Nucleus accumbens (tissue), 56 donors: ENCODE measurements at regions not wholly inside any gene's neighbourhood (a gene's known extent, or its start where the extent isn't known, plus 50 kb on each side); places are given as distances from the start of the nearest gene placed in this dataset.
A peak's percentile ranks its signal among the peaks of the same experiment; 100 is the strongest.

Source experiments
- DNase-seq, 56 donors: peaks; one replicate each; lab custom pipeline; 2025; lab: John Stamatoyannopoulos, UW

DNA sequence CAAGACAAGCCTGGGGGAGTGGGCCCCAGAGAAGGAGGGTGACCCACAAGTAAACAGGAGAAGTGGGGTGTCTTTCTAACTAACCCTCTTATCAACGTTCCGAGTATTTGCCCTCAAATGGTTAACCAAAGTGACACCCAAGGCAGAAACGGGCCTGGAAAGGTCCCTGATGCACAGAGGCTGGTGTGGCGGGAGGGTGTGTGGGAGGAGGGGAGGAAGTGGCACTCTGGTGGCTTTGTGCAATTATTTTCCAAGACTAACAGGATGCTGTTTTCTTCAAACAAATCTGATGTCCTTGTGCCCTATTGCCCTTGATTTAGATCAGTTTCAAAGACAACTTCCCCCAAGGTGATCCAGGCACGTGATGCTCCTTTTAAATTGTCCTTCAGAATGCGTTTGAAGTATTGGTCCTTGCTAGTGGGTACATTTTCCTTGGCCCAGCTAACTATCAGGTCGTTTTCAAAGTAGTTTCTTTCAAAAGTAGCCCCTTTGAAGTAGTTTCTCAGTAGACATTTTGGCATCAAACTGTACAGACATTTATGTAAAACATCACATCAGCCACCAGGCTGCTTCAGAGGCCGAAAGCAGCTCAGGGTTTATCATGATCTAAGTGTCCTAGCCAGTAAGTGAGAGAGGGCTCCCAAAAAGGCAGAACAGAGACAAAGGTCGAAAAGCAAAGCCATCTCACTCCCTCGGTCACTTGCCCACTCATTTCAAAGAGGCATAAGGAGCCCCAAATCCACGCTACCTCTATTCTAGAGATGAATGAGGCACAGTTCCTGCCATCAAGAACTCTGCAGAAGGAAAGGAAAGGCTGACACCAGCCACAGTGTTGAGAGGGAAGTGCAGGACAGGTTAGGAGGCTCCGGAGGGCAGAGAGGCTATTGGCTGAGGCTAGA lies 371.1 kb upstream of the ID2 start:
- no peak for DNase-seq

DNA sequence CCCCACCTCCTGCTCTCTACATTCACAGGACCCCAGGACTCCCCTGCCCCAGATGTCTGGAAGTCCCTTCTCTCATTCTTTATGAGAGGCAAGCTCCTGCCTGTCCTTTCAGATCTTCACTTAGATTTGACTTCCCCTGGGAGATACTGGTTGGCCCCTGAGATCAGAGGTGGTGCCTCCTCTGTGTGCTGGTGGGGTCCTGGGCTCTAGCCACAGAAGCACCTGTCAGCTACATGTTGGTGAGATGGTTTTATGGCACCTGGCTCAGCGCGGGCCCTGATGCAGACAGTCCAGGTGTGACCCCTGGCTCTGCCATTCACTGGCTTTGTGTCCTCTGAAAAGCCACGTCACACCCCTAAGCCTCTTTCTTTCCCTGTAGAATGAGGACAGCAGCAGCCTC lies 369.6 kb upstream of the ID2 start:
- DNase-seq = no peak

DNA sequence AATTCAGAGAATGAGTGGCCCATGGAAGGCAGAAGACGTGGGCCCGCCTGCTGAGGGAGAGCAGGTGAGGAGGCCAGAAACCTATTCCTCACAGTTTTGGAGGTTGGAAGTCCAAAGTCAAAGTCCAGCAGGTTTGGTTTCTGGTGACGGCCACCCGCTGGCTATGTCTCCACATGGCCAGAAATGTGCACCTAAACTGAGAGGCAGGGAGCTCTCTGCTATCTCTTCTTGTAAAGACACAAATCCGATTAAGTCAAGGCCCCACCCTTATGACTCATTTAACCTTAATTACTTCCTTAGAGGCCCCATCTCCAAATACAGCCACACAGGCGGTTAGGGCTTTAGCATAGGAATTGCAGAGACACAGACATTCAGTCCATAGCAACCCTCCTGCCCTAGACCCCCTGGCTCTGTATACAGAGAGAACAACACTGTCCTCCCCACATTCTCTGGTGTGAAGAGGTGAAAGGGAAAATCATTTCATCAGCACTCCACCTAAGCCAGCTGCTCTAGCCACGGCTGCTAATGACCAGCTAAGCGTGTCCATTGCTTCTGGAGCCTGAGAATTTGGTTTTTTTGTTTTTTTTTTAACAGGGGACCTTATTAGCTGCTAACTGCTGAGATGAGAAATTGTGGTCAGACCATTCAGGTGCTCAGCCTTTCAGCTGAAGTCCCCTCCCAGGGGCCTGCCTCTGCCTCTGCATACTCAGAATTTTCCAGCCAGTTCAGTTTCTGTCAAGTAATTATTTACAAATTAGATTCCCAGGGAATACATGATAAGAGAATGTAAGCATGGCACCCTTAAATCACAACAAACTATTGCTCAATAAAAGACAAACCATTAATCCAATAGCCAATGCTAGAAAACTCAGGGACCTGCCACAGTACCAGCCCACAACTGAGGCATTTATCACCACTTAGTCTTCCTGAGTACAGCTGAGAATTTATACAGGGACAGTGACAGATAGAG lies 368.7 kb upstream of the ID2 start:
- DNase-seq = no peak

DNA sequence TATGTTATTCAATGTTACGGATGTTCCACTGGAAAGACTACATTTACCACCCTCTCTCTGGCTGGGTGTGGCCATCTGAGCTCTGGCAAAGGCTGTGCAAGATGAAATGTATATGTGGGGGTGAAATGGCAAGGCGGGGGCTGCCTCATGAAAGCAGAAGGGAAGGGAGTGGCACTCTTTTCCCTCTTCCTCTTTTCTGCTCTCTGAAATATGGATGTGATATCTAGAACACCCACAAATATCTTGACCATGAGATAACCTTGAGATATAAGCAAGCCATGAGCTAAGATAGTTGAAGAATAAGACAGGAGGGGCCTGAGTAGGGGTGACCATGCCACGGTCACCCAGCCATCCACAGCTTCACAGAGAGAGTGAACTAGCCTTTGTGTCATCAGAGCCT lies 367.8 kb upstream of the ID2 start:
- no peak for DNase-seq

DNA sequence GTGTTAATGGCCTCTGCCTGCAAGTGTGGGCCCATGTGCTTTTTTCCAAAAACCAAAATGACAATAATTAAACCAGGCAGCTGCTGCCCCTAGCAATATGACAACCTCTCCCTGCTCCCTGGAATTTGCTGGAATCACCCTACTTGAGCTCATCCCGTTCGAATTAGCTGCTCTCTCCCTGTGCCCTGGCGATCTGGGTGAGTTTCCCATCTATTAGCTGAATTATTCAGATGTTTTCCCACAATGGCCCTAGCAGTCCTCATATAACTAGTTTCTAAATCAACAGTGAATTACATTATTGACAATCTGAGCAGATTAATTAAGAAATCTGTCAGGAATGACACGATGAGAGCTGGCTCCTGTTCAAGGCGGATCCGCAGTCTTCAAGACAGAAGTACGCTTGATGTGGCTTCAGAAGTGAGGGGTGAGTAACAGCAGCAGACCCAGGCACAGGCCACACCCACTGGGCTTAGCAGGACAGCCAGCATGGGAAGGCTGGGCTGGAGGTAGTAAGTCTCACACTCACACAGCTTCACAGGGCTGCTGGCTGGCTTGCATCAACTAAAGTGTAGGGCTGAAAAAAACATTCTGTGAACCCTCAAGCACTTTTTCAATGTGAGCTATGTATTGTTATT lies 366.2 kb upstream of the ID2 start:
- DNase-seq = no peak

DNA sequence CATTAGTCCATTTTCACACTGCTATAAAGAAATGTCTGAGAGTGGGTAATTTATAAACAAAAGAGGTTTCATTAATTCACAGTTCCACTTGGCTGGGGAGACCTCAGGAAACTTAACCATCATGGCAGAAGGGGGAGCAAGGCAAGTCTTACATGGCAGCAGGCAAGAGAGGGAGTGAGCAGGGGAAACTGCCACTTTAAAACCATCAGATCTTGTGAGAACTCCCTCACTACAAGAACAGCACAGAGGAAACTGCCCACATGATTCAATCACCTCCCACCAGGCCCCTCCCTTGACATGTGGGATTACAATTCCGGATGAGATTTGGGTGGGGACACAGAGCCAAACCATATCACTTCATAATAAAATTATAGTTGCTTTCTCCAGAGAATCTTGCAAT lies 365.5 kb upstream of the ID2 start:
- DNase-seq = no peak

DNA sequence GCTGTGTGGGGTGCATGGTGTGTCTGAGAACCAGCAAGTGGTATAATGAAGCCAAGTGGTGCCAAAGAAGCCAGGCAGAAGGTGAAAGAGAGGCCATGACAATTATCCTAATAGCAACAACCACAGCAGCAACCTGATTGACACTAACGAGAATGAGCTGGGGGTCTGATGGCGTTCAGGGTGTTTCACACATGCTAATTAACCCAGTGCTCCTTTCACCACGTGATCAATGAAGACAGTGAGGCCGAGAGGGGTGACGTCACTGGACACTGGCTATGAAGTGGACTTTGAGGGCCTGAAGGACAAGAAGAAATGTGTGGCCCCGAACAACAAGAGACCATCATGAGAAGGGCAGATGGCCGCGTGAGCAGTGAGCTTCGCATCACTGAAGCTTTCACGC lies 364.4 kb upstream of the ID2 start:
- DNase-seq = no peak

DNA sequence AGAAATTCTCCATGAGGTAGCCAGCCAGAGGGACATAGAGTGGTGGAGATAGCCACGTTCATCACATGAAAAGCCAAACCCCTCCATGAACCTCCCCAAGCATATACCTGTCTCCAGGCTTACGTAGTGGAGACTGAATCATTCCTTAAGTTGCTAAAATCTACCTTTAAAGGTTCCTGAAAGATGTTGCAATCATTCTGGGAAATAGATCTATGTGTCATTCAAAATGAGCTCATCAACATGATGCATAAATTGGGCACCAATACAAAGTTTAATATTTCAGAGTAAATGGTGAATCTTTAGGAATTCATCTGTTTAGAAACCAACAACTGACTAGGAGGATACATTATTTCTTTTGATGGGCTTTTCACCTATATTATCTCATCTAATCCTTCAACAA lies 362.6 kb upstream of the ID2 start:
- DNase-seq = no peak

DNA sequence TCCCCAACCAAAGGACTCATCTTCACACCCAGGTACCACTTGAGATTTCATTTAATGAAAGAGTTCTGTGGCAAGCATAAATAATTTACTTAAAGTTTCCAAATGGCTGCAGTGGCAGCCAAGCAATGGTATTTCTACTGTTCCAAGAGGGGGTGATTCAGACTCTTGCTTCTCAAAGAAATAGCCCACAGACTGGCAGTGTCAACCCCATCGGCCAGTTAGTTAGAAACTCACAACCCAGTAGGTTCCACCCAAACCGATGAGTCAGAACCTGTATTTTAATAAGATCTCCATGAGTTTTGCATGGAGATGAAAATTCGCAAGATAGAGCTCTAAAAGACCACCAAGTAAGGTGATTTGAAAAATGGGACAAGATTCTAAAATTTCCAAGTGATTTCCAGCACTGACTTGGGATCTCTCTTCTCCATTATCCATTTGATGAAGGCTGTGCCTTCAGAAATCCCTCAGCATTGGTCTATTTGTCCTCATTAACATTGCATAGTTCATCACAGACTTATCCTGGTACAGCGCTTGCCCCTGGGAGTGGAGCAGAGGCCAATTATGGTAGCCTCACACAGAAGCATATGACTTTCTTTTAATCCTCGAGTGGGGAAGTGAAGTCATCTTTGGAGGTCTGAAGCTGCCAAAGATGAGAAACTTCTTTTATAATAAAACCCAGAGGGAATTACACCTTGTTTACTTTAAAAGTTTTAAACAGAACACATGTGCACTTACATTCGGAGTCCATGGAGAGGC lies 361.4 kb upstream of the ID2 start:
- no peak for DNase-seq

DNA sequence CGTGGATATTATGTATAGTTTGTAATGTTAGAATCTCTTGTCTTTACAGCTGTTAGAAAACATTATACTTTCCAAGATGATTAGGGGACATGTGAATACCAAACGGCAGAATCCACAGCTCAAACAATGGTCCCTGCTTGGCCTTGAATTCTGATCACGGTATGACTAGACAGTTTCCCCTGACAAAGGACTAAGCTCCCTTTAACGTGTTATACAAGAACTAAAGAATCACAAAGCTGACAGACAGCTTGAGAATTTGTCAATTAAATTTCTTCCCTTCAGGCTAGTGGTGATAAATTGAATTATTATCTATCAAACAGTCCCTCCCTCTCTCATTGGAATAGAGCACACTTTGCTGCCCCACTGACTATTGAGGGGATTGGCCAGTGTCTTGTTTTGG lies 359.2 kb upstream of the ID2 start:
- no peak for DNase-seq

DNA sequence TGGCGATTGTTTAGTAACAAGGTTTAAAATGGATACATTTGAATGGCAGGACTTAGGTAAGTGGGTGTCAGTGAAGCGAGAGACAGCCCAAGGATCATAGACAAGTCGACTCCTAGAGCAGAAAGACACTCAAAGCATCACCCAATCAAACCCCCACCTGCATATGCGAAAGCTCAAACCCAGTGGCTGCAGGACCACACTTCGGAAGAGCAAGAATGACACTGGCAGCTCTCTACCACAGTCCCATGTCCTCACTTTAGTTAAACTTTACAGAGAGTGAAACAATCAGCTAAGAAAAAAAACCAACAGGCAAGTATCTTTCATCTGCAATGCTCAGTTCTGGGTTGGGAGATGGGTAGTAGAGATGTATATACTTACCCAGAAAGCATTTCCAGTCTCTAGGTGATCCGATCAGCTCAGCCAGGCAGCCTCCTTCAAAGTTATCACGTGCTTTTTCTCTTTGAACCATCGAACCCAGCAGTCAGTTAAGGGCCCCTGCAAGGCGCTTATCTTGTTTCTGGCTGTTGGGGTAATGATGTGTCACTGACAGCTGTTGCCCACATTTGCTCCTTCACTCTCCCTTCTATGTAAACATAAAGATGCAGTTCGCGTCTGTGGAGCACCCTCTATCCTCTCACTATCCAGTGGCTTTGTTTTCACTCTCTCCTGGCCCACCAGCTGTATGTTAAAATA lies 357.5 kb upstream of the ID2 start:
- DNase-seq = no peak

DNA sequence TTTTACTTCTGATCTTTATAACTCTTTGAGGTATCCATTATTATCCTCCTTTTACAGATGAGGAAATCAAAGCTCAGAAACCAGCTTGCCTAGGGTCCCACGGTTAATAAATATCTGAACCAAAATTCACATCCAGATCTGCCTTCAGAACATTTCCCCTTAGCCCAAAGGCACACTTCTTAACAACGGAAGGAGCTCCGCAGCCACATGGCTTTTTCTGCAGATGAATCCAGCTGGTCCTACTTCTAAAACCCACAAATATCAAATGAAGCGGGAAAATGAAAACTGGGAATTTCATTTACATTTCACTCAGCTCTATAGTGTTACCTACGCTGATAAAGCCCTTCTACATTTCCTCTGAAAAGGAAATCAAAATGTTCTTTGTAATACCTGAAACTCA lies 357.0 kb upstream of the ID2 start:
- DNase-seq = no peak

DNA sequence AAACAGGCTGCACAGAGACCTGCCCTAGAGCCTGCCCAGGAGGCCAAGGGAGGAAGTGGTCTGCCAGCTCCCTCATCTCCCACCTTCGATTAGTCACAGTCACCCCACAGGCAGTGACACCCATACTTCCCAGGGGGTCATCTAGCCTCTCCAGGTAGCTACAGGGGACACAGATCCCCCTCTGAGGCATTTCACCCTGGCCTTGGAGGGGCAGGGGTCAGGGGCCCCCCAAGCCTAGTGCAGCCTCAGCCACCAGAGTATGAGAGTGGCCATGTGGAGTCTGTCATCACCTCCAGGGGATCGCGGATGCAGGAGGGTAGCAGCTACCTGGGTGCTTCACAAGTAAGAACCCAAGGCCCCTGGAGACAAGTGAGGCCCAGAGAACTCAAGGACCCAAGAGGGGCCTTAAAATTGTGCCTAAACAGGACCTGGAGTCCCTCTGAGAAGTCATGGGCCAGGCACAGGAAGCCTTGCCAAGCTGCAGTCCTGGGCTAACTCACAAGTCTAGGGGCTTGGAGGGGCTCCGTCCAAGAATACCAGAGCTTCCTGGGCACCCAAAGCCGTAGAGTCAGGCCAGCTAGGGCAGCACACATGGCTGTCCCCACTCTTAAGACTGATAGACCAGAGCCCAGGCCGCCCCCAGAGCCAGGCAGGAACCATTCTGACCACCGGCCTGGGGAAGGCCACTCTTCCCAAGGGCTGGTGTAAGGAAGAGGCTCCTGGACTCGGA lies 354.3 kb upstream of the ID2 start:
- no peak for DNase-seq

DNA sequence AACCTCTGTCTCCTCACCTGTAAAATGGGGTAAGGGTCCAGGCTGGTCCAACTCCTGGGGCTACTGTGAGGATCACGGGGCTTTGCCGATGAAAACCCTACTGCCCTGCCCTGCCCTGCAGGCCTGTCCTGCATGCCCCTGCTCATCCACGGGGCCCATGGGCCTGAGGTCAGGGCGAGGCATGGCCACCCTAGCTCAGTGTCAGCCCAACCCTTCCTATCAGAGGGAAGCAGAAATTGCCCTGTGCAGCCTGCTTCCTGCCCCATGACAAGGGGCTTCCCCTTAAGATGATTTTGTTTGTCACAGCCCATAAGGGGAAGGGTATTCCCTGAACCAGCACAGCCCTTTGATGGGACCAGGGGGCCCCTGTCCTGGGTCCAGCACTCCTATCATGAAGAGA lies 353.6 kb upstream of the ID2 start:
- DNase-seq = no peak

DNA sequence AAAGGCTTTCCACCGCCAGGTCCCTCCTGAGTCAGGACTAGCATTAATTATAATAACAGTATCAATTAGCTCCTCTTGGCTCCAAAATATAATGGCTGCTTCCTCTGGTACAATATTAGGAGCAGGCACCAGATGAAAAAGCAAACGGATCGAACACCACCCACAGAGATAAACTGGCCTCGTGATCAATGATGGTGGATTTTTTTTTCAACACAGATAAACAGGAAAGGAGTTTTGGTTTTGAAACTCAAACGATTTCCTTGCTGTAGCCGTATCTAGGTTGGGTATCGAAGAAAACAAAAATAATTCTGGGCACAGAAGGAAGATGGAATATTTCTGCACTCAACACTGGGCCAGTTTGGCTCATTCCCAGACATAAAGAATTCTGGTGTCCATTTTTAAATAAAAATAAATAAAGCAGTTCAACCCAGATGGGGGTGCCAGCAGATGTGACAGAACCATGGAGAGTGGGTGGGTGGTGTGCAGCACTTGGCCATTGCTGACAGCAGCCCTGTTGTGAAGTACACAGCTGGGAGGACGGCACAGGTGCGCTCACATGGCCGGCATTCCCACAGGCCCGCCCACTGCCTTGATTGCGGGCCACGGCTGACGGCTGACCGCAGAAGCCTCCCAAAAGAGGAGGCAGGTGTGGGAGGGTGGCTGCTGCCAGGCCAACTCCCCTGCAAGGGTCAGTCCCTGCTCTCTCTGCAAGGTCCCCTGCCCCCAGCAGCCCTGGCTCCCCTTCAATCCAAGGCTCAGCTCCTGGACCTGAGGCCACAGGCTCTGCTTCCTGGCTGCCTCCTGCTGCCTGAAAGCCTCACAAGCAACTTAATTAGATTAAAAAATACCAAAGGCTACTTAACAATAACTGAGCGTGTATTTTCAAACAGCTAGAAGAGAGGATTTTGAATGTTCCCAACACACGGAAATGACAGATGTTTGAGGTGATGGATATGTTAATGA lies 351.9 kb upstream of the ID2 start:
- peak in 6 of 56 donors; percentile 7 to 17 (median 9) for DNase-seq

DNA sequence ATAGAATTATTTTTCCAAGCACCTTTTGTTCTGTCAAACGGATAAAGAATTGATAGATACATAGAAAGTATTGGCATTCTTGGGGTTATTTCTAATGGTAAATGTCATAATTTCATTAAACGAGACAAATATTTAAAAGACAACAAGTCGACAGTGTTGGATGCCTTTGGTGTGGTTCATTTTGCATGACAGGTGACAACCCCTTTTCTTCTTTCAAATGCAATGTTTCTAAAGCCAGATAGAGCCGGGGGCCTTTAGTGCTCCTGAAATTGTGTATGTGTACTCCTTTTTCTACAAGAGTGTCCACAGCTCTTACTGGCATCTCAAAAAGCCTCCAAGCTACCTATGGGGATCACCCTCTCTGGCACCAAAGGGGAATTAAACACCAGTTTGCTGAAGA lies 350.8 kb upstream of the ID2 start:
- no peak for DNase-seq

DNA sequence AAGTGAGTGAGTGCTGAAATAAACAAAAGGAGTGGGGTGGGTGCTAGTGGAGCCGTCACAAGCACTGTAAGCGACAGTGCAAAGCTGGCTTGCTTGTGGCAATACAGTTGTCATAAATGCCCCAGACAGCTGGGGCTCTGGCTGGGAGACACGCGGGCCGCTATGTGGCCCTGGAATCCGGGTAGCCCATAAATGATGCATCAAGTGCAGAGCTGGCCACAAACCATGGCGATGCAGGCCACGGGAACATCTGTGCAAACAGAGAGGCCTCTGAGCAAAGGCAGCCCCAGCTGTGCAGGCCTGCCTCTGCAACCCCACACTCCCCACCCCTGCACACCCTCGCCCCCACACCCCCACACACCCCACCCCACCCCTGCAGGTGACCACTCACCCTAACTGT lies 349.2 kb upstream of the ID2 start:
- no peak for DNase-seq
